ENCODE measurements at regions not wholly inside any gene's neighbourhood (a gene's known extent, or its start where the extent isn't known, plus 50 kb on each side); places are given as distances from the start of the nearest gene placed in this dataset.

GRCh38 chr4:176383273-176384077, 63.7 kb downstream of the SPCS3 start:
- TF ChIP-seq POLR2A (IDR thresholded peaks at IDR 0.05) (no peak), CTCF (IDR thresholded peaks at IDR 0.05) (no peak)
- H3K4me3 ChIP-seq (ENCODE audit: low read depth, poor library complexity, severe bottlenecking), result no peak overlapping the region
- no peak for DNase-seq (ENCODE audit: low spot score in 2 of 2)
- intact Hi-C loops (cut with DNase I; ENCODE audit: low total_unique reads), result no loop called here
- WGBS, 2 donors, result 53 to 56% methylated on average over 8 of the region's 8 CpGs

GRCh38 chr4:176385601-176386000, 65.8 kb downstream of the SPCS3 start:
- no peak for TF ChIP-seq CTCF (IDR thresholded peaks at IDR 0.05)
- TF ChIP-seq POLR2A (IDR thresholded peaks at IDR 0.05), result no peak
- 91 to 94% methylated on average over 1 of the region's 1 CpG for WGBS, 2 donors
- DNase-seq (ENCODE audit: low spot score in 2 of 2), result no peak
- no peak overlapping the region for H3K4me3 ChIP-seq (ENCODE audit: low read depth, poor library complexity, severe bottlenecking)
- intact Hi-C loops (cut with DNase I; ENCODE audit: low total_unique reads), result no loop called here

GRCh38 chr4:176387571-176387970, 67.8 kb downstream of the SPCS3 start:
- intact Hi-C loops (cut with DNase I; ENCODE audit: low total_unique reads), result no loop called here
- no peak overlapping the region for H3K4me3 ChIP-seq (ENCODE audit: low read depth, poor library complexity, severe bottlenecking)
- DNase-seq (ENCODE audit: low spot score in 2 of 2), result no peak
- no peak for TF ChIP-seq CTCF (IDR thresholded peaks at IDR 0.05)
- TF ChIP-seq POLR2A (IDR thresholded peaks at IDR 0.05), result no peak
- 14 to 19% methylated on average over 1 of the region's 1 CpG for WGBS, 2 donors

GRCh38 chr4:176393306-176394013, 73.7 kb downstream of the SPCS3 start:
- intact Hi-C loops (cut with DNase I; ENCODE audit: low total_unique reads), result no loop called here
- no peak for DNase-seq (ENCODE audit: low spot score in 2 of 2)
- 38 to 56% methylated on average over 4 of the region's 4 CpGs for WGBS, 2 donors
- no peak overlapping the region for H3K4me3 ChIP-seq (ENCODE audit: low read depth, poor library complexity, severe bottlenecking)
- TF ChIP-seq POLR2A (IDR thresholded peaks at IDR 0.05) (no peak), CTCF (IDR thresholded peaks at IDR 0.05) (no peak)

GRCh38 chr4:176400816-176401461, 81.2 kb downstream of the SPCS3 start:
- TF ChIP-seq POLR2A (IDR thresholded peaks at IDR 0.05), result no peak
- no peak for TF ChIP-seq CTCF (IDR thresholded peaks at IDR 0.05)
- intact Hi-C loops (cut with DNase I; ENCODE audit: low total_unique reads), result no loop called here
- DNase-seq (ENCODE audit: low spot score in 2 of 2), result no peak
- WGBS, 2 donors, result 78 to 88% methylated on average over 1 of the region's 1 CpG
- H3K4me3 ChIP-seq (ENCODE audit: low read depth, poor library complexity, severe bottlenecking), result no peak overlapping the region
